ENCODE measurements at regions not wholly inside any gene's neighbourhood (a gene's known extent, or its start where the extent isn't known, plus 50 kb on each side); places are given as distances from the start of the nearest gene placed in this dataset.

GRCh38 chr14:56498112-56498511 is 81.5 kb upstream of the TMEM260 start:
- no peak for TF ChIP-seq EZH2 (IDR thresholded peaks at IDR 0.05; ENCODE audit: borderline replicate concordance, insufficient read depth, low read depth, low read length, poor library complexity, severe bottlenecking)
- TF ChIP-seq CTCF (IDR thresholded peaks at IDR 0.05): no peak
